Vagina (tissue), 2 donors: ENCODE measurements at regions not wholly inside any gene's neighbourhood (a gene's known extent, or its start where the extent isn't known, plus 50 kb on each side); places are given as distances from the start of the nearest gene placed in this dataset.

Source experiments
- POLR2A ChIP-seq, 2 donors: fragments of 450-650 bp; IDR thresholded peaks; one replicate each; pipeline ENCODE4 v1.6.1; 2017; ENCODE audit warnings: antibody characterized with exemption in 2 of 2, mild to moderate bottlenecking in 2 of 2, moderate library complexity in 2 of 2
- POLR2AphosphoS5 ChIP-seq, 2 donors: sonication (generic); formaldehyde crosslinking; IDR thresholded peaks; one replicate each; pipeline ENCODE4 v1.9.0; 2017; ENCODE audit warnings: antibody characterized with exemption in 2 of 2, mild to moderate bottlenecking in 2 of 2, low read depth in 1 of 2; ENCODE audit not compliant: insufficient read depth in 1 of 2
- TF ChIP-seq, protein P1 (sequence below), 3 experiments: fragments of 450-650 bp in 2 of 3; fragments of 200-600 bp in 1 of 3; sonication (generic) in 1 of 3; IDR thresholded peaks; one replicate each; pipeline ENCODE4 v1.5.1; 2017 to 2019; ENCODE audit warnings: antibody characterized with exemption in 3 of 3, mild to moderate bottlenecking in 2 of 3, moderate library complexity in 2 of 3

- no peak for TF ChIP-seq POLR2A (IDR thresholded peaks at IDR 0.05)
- TF ChIP-seq, protein P1, sequence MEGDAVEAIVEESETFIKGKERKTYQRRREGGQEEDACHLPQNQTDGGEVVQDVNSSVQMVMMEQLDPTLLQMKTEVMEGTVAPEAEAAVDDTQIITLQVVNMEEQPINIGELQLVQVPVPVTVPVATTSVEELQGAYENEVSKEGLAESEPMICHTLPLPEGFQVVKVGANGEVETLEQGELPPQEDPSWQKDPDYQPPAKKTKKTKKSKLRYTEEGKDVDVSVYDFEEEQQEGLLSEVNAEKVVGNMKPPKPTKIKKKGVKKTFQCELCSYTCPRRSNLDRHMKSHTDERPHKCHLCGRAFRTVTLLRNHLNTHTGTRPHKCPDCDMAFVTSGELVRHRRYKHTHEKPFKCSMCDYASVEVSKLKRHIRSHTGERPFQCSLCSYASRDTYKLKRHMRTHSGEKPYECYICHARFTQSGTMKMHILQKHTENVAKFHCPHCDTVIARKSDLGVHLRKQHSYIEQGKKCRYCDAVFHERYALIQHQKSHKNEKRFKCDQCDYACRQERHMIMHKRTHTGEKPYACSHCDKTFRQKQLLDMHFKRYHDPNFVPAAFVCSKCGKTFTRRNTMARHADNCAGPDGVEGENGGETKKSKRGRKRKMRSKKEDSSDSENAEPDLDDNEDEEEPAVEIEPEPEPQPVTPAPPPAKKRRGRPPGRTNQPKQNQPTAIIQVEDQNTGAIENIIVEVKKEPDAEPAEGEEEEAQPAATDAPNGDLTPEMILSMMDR (IDR thresholded peaks at IDR 0.05): no peak
- no peak for TF ChIP-seq POLR2AphosphoS5 (IDR thresholded peaks at IDR 0.05; ENCODE audit: insufficient read depth in 1 of 2, low read depth in 1 of 2)
Observed at GRCh38 chr6:169866140-169866534, 114.7 kb downstream of the ERMARD start.
